ENCODE measurements at regions not wholly inside any gene's neighbourhood (a gene's known extent, or its start where the extent isn't known, plus 50 kb on each side); places are given as distances from the start of the nearest gene placed in this dataset.

DNA sequence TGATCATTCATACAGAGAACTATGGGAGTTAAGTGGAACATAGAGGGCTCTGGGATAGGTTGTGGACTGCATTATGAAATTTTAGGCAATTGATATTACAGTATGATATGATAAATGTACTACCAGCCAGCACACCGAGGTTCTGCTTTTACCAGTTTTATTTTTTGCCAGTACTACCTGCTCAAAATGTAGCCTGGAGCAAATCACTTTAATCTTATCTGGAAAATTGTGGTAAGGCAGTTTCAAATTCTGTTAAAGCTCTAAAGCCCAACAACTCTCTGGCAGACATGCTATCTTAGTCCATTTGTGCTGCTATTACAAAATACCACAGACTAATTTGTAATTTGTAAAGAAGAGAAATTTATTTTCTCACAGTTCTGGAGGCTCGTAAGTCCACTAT is 474.9 kb upstream of the CWC22 start:
- TF ChIP-seq, protein P1, sequence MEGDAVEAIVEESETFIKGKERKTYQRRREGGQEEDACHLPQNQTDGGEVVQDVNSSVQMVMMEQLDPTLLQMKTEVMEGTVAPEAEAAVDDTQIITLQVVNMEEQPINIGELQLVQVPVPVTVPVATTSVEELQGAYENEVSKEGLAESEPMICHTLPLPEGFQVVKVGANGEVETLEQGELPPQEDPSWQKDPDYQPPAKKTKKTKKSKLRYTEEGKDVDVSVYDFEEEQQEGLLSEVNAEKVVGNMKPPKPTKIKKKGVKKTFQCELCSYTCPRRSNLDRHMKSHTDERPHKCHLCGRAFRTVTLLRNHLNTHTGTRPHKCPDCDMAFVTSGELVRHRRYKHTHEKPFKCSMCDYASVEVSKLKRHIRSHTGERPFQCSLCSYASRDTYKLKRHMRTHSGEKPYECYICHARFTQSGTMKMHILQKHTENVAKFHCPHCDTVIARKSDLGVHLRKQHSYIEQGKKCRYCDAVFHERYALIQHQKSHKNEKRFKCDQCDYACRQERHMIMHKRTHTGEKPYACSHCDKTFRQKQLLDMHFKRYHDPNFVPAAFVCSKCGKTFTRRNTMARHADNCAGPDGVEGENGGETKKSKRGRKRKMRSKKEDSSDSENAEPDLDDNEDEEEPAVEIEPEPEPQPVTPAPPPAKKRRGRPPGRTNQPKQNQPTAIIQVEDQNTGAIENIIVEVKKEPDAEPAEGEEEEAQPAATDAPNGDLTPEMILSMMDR (IDR thresholded peaks at IDR 0.05; ENCODE audit: insufficient read depth, low read length, poor library complexity, severe bottlenecking) = no peak
- Histone ChIP-seq H3K27me3 (ENCODE audit: control insufficient read depth, insufficient read depth, low read length) (no peaks in the 10 kb centered on the region), H3K36me3 (ENCODE audit: control insufficient read depth, insufficient read depth, low read length) (no peaks in the 10 kb centered on the region), H3K4me3 (ENCODE audit: low read depth, low read length) (no peak overlapping the region)
- no peak for DNase-seq (ENCODE audit: low read depth)

DNA sequence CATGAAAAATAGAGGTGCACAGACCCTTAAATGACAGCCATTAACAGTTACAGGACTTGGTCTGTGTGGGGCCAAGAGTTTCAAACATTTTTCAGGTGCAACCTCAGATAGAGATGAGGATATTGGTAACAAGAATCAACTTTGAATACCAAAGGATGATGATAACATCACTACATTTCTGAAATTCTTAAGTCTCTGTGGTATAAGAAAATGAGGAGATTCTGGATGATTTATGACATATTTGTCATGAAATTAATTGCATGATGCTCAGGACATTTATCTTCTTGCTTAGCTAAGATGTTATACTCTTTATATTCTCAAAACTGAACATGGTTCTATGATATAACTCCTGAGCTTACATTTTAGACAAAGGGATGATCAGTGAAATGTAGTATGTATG is 471.8 kb upstream of the CWC22 start:
- DNase-seq (ENCODE audit: low read depth) = no peak
- Histone ChIP-seq H3K36me3 (ENCODE audit: control insufficient read depth, insufficient read depth, low read length) (no peaks in the 10 kb centered on the region), H3K27me3 (ENCODE audit: control insufficient read depth, insufficient read depth, low read length) (no peaks in the 10 kb centered on the region), H3K4me3 (ENCODE audit: low read depth, low read length) (no peak overlapping the region)
- TF ChIP-seq, protein P1 (IDR thresholded peaks at IDR 0.05; ENCODE audit: insufficient read depth, low read length, poor library complexity, severe bottlenecking) = no peak

DNA sequence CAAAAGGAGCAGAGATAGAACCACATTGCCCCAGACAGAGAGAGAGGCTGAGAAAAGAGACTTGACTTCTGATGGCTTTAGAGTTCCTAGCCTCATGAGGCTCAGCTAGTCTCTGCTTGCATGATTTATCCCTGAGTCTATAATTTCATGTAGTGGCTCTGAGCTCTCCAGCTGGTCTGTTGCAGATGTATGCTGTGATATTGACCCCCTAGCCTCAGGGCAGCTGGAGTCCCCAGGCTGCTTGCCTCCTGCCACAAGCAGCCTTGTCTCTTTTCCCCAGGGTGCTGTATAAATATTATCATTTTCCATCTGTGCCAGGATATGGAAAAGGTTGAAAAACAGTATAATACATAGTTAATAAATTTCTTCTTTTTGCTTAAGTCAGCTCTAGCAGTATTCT is 467.6 kb upstream of the CWC22 start:
- TF ChIP-seq, protein P1 (IDR thresholded peaks at IDR 0.05; ENCODE audit: insufficient read depth, low read length, poor library complexity, severe bottlenecking) = no peak
- H3K27me3 ChIP-seq (ENCODE audit: control insufficient read depth, insufficient read depth, low read length) = no peaks in the 10 kb centered on the region
- no peaks in the 10 kb centered on the region for H3K36me3 ChIP-seq (ENCODE audit: control insufficient read depth, insufficient read depth, low read length)
- no peak for DNase-seq (ENCODE audit: low read depth)
- no peak overlapping the region for H3K4me3 ChIP-seq (ENCODE audit: low read depth, low read length)

DNA sequence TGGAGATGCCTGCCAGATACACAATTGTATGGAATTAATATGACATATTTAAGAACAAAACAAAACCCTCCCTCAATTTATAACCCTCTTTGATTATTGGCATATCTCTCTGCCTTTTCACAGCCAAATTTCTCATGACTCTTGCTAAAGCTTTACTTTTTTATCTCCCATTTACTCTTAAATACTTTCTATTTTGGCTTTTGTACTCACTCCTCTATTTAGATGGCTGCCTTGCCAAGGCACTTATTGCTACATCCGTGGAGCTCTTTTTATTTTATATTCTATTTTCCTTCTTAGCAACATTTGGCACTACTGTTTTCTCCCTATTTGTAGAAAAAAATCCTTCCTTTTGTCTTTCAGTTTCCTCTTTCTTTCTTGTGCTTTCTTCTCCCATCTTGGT is 466.4 kb upstream of the CWC22 start:
- DNase-seq (ENCODE audit: low read depth) = no peak
- Histone ChIP-seq H3K27me3 (ENCODE audit: control insufficient read depth, insufficient read depth, low read length) (no peaks in the 10 kb centered on the region), H3K4me3 (ENCODE audit: low read depth, low read length) (no peak overlapping the region), H3K36me3 (ENCODE audit: control insufficient read depth, insufficient read depth, low read length) (no peaks in the 10 kb centered on the region)
- TF ChIP-seq, protein P1 (IDR thresholded peaks at IDR 0.05; ENCODE audit: insufficient read depth, low read length, poor library complexity, severe bottlenecking) = no peak

DNA sequence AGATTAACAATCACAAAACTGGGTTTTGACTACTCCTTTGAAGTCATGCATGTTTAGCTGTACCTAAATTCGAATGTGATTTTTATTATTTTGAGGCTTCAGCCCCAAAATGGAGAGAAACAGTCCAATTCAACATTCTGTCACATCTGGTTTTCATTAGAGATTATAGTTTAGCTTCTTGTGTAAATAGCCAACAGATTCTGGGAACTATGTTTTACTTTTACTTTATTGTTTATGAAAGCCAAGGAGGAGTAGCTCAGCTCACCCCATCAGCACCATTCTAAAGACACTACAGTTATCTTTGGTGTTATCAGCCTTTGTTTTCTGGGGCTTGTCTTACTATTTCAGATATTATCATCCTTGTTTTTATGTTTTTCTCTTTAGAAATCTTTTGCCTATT is 465.0 kb upstream of the CWC22 start:
- H3K27me3 ChIP-seq (ENCODE audit: control insufficient read depth, insufficient read depth, low read length) = no peaks in the 10 kb centered on the region
- TF ChIP-seq, protein P1 (IDR thresholded peaks at IDR 0.05; ENCODE audit: insufficient read depth, low read length, poor library complexity, severe bottlenecking) = no peak
- no peak for DNase-seq (ENCODE audit: low read depth)
- H3K36me3 ChIP-seq (ENCODE audit: control insufficient read depth, insufficient read depth, low read length) = no peaks in the 10 kb centered on the region
- H3K4me3 ChIP-seq (ENCODE audit: low read depth, low read length) = no peak overlapping the region

DNA sequence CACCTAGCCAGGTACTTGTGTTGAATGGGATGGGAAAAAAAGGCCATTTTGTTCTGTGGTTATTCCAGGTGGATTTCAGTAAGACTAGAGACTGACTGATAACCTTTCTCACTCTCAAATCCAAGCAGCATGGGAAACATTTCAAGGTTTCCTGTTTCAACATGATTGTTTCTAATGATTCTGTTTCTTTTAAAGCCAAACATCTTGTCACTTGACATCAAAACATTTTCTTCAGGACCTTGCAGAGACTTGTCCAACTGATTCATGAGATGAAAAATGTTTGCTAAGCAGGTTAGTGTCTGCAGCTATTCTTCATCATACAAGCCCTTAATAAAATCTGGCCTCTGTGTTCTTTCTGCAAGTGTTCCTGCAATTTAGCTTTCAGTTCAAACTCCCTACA is 456.5 kb upstream of the CWC22 start:
- TF ChIP-seq, protein P1 (IDR thresholded peaks at IDR 0.05; ENCODE audit: insufficient read depth, low read length, poor library complexity, severe bottlenecking) = no peak
- no peak for DNase-seq (ENCODE audit: low read depth)

More for the DNA sequence above, 456.5 kb upstream of the CWC22 start:
- Histone ChIP-seq H3K27me3 (ENCODE audit: control insufficient read depth, insufficient read depth, low read length) (no peaks in the 10 kb centered on the region), H3K36me3 (ENCODE audit: control insufficient read depth, insufficient read depth, low read length) (no peaks in the 10 kb centered on the region), H3K4me3 (ENCODE audit: low read depth, low read length) (no peak overlapping the region)

All from kidney epithelial cell (primary cell).